Retina (tissue), 1 donor: ENCODE measurements at regions not wholly inside any gene's neighbourhood (a gene's known extent, or its start where the extent isn't known, plus 50 kb on each side); places are given as distances from the start of the nearest gene placed in this dataset.

Experiments used
- DNase-seq: peaks from one replicate; pipeline ENCODE4 v3.0.0-alpha.2; 2016

DNA sequence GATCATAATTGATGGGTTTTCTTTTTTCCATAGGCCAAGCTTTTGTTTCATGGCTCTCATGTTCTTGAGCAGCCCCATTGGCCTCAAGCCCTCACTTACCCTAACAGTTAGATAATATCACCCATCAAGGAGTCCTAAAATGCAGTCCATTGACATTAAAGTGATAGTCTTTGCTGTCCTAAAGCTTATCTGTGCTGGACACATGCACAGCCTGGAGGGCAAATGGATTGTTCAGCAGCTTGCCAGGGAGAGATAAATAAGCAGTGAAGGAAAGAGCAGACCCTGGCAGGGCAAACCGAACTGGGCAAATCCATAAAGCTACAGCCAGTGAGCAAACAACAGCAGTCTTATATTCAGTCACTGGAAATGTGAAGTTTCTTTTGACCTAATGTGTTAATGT lies 199.6 kb upstream of the MID1 start:
- no peak for DNase-seq

DNA sequence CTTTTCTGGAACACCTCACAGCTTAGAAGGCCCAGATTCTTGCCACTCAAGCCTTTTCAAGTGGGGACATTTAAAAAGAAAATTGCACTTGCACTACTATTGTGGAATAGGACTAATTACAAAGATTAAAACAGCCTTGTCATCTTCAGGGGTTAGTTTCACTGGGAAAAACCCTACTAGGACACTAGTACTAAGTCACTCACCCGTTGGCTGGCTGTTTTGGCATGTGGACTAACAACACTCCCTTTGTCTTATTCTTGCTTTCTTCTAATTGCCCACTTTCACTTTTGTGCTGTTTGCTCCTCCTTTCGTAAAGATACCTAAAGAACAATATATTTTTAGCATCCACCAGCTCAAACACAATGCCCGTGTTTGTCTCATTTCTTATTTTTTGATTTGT lies 200.9 kb upstream of the MID1 start:
- DNase-seq = no peak

DNA sequence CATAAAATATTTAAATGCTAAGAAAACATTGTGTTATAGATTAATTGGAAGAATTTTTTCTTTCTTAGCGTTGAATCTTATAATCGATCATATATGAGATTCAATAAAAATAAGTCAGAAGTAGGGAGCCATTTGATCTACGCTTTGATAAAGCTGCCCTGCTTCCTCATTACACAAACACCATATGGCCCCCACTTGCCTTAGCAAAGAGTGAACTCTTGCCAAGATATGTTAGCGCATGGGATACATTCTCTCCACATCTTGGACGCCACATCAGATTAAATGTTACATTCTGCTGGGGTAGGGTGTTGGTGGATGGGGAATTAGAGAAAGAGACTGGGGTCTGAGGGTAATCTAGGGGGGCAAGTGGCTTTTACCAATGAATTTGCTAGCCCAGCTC lies 207.7 kb upstream of the MID1 start:
- DNase-seq = no peak

DNA sequence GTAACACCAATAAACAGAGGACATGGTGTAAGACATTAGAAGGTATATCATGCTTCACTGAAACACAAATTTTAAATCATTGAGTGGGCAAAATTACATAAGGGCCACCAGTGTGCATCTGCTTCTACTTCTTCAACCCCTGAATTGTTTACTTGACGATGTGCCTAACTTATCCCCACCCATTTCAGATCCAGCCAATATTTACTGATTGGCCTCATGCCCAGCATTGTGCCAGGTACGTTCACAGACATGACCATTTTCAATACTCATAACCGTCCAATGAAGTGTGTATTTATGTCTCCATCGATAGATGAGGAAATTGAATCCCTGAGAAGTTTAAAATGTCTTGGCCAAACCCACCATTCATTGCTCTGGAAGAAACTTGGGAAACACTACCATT lies 208.3 kb upstream of the MID1 start:
- DNase-seq = no peak

DNA sequence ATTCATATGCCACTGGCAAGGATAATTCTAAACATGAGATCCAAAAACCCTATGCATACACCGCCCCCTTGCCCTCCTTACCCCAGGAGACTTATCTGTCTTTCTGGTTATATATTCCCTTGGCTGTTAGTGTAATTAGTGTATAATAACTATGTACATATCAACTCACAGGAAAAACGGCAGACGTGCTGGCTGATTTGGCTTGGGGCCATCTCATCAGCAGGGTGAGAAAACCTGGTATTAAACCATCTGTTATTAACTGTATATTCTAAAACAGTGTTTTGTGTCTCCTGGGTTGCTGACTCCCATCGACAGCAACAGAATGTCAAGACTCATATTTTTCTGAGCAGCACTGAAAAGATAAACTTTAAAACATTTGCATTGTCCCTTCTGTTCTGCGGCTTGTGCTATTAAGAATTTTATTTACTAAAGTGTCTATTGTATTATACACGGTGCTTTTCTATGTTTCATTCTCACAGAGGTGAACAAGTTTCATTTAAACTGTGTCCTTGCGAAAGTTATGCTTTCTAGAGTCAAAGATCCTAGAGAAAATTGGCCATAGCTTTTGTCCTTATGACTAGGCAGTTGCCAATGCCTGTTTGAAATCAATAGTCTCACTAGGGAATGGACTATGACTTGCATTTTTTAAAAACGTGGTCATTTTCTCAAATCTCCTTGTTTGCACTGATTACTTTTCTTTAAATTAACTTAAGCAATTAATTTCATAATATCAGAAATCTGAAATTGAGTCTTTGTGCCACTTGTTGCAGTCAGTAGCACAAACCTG lies 211.5 kb upstream of the MID1 start:
- no peak for DNase-seq

DNA sequence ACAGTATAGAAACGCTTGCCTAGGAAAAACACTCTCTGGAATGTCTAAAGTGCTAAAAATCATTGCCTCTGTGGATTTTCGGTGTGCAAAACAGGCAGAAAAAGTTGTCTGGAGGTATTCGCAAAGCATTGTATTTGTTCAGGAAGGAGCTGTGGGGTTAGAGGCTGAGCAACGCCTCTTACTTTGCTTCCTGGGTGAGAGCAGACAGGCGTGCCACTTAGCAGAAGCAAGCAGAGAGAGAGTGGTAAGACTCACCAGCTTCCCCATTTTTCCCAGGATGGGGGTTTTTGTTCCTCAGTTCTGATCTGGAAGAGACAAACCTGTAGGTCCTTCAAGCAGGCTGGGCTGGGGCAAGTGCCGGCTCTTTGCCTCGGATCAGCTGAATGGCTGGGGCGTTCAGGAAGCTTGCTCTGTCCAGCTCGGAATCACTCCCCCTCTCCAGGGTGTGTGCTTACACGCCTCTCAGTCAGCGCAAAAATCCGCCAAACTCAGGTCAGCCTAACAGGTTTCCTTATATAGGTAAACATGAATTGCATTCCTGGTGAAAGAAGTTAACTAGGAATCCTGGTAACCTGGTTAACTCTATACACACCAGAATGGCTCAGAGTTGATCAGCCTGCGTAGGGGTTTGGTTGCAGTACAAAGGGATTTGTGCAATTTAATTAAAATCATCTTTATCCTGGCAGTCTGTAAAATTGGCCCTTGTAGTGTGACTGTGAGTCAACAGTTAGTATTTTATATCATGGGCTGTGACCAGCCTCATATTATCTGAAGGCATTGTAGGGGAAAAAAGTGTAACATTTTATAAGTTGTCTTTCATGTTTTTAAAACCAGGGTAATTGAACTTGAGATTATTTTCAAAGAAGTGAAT lies 213.1 kb upstream of the MID1 start:
- peak; percentile 49 for DNase-seq

DNA sequence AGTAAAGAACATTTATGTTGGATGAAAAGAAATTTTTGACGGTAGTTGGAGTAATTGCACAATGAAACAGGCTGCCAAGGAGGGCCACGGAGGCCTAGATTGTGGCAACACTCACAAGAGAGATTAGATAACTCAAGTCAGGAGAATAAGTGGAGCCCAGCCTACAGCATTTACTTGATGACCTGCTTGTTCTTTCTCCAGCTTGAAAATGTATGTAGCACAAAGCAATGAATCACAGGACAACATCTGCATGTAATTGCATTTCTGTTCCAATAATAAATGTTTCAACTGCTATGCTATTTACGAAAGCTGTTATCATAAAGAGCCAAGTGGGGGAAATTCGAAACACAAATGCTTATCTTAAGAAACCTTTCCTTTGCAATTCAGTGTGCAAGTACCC lies 221.2 kb upstream of the MID1 start:
- DNase-seq = no peak

DNA sequence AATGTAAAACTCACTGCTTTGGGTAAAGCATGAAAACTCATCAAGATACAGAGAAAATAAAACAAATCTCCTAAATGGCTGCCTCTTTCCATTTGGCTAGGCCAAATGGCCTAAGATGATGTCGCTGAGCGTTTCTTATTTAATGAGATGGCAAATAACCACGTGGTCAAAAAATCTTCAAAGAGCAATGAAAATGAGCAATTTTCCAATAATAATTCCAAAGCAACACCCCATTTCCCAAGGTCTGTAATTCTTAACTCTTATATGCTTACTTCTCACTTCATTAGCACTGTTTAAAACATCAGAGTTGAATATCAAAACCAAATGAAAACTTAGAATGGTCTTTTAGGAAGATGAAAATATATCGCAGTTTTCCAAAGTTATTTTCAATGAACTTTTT lies 222.3 kb upstream of the MID1 start:
- DNase-seq = no peak

DNA sequence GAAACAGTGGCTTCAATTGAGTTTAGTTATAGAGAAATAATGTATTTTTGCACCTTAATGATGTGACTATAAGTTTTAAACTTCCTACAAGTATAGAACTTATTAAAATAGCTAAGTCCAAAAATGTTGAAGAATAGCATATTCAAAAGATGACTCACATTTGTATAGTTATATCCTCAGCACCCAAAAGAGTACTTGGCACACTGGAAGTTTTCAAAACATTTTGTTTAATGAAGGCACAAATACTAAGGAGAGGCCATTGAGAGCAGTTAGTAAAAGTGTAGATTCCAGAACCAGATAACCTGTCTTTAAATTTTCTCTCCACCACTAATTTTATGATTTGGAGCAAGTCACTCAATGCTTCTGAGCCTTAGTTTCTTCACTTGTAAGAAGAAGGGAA lies 226.9 kb upstream of the MID1 start:
- no peak for DNase-seq

DNA sequence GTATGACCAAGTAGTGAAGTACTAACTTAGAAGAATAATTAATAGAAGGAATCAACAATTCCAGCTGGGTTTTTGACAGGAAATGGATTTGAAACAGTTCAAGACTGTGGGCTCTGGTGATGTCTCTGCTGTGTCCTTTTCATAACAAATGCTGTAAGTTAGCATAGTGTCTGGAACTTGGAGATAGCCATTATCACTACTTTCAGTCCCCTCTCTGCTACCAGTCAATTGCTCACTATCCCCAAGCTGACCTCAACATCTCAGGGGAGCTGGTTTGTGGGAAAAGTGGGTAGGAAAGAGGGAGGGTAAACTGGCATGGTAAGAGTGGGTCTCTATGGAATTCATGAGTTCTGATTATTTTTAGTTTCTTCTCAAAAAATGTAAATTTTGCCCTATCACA lies 231.4 kb upstream of the MID1 start:
- DNase-seq = no peak

DNA sequence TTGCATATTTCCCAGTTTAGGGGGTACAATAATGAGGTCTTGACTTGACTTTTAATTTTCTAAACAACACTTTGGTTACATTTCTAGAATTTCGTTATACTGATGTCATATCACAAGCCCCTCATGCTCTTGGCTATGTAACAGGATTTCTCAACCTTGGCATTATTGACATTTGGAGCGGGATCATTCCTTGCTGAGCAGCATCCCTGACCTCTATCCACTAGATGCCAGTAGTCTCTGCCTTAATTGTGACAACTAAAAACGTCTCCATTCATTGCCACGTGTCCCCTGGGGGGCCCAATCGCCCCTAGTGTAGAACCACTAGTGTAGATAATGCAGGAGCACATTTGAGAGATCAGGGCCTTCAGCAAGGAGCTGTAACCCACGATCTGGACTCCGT lies 234.2 kb upstream of the MID1 start:
- no peak for DNase-seq

DNA sequence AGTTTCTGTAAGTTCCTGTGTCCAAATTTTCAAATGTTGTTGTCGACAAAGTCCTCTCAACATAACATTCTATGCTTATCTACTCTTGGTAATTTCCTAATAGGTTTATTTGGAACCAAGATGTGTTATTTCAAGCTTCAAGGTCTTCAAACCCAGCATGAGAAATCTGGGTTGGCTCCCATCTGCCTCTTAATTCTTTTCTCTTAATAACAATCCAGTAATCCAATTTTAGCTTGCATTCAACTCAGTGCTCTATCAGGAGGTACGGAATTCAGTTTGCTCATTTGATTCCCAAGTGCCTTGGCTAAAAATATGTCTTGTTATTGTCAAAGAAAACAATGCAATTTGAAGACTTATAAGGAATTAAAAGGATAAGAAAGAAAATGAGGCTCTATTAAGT lies 235.5 kb upstream of the MID1 start:
- no peak for DNase-seq

DNA sequence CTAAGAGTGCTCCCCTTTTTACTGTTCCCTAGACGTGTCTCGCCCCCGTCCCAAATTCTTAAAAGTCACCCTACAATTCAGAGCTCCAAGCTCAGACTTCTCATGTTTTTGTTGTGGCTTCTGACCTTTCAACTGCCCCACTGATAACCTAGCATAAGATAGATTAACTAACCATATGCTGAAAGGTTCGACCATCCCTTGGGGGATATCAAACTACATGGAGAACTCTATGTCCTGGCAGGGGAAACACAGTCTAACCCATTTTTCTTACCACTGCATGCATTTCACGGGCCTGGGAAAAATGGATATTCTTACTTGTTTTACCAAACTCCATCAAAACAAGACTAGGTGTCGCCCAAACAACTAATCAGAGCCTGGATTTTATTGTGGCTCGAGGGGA lies 236.4 kb upstream of the MID1 start:
- DNase-seq = no peak

DNA sequence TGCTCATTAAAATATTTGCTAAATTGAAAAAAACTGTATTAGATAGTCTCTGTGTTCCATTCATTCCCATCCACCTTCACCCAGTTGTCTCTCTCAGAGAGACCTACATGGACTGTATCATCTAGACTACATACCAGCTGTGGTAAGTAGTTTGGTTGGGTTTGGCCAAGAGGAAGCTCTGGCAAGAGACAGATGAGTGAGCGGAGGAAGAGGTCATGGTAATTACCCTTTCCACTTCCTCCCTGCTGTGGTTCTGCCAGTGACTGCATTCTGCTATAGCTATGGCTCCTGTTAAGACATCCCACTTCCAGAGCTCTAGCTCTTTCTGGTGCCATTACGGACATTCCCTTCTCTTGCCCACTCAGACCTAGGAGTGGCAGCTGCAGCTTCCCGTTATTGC lies 239.0 kb upstream of the MID1 start:
- DNase-seq = no peak

DNA sequence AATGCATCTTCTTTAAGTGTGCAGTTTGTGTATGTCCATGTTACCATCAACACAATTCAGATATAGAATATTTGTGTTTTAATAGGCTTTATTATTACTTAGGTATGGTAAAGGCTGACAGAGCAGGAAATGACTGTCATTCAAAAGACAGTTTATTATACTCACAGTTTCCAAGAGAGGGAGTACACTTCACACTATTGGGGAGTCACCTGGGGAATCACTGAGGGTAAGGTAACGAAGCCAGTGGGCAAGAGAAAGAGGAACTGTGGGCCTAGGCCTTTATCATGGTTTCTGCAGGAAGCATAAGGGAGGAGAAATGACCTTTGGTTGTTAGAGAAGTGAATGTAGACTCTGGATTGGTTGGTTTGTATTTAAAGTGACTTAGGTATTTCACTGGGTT lies 235.1 kb upstream of the HCCS start:
- no peak for DNase-seq

DNA sequence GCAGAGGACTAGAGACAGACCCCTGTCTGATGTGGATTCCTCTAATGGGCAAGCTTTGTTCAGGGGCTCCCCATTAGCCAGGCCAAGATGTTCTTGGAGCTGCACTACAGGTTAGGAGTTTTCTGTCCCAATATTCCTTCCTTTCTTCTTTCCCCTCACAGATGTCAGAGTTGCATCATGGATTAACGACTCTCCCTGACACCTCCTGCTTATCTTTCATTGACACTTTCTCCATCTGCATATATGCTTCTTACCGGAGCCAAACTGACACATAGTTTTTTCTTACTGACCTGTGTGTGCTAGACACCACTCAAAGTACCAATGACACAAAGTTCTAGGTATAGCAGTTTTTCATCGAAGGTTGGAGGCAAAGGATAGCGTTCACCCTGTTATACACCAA lies 228.6 kb upstream of the HCCS start:
- no peak for DNase-seq

DNA sequence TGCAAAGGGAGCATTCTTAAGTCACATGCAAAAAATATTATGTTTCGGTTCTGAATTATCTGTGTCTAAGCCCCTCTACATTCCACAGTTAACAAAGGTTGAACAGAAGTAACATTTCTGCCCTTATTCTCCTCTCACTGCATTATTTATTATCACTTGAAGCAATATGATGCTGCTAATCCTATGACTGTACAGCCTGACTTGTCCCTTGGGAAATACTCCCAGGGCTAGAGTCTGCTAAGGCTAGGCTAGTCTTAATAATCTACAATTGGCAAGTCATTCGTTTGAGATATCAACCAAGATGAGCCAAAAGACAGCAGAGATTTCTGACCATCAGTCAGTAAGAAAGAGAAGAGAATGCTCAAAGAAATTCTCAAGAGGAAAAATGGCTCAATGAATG lies 226.9 kb upstream of the HCCS start:
- no peak for DNase-seq

DNA sequence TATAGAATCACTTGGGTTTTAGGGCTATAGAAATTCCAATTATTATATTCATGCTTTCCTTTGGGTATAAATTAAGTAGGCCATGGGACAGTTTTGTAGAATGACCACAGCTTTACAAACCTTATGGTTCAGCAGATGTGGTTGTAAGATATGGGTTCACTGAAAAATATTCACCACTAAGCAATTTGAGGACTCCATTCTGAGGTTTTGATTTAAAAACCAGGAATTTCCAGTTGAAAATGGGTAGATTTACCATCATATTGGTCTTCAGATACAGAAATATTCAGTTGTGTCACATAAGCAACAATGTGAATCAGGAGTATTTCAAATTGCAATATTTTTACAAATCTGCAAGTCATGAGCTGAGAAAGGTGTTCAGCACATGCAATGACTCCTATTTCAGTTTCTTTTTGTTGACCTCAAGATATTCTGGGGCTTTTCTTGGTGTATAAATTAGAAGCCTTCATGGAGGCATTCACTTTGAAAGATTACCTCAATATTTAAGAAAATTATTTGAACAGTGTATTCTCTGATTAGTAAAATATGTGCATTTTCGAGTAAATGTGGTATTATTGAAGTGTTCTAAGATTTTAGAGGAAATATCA lies 218.4 kb upstream of the HCCS start:
- no peak for DNase-seq

DNA sequence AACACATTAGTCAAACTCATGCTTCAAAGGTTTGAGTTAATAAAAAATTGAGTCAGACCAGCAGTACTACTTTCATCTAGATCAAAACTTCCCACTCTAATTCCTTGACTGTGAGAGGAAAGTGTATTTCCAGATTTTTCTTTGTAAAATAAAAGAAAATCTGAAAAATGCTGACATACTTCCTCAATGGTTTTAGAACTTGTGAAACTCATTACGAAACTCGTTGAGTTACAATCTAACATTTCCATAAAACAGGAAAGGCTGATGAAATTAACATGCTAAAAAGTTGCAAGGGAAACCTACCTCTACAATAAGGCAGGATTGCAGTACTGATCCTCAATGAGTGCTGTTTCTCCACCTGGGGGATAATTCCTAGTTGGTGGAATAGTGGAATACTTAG lies 217.8 kb upstream of the HCCS start:
- no peak for DNase-seq

DNA sequence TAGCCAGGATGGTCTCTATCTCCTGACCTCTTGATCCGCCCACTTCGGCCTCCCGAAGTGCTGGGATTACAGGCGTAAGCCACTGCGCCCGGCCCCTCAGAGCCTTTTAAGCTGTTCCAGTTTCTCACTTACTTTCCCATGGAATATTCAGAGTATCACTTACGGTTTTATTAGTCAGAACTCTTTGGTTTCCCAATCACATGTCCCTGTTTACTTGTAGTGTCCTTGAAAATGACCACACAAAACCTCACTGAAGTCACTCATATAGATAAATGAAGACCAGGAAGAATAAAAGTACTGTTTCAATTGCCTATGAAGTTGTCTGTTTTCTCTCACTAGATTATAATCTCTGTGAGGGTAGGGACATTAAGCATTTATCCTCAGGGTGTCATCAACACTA lies 217.2 kb upstream of the HCCS start:
- no peak for DNase-seq

DNA sequence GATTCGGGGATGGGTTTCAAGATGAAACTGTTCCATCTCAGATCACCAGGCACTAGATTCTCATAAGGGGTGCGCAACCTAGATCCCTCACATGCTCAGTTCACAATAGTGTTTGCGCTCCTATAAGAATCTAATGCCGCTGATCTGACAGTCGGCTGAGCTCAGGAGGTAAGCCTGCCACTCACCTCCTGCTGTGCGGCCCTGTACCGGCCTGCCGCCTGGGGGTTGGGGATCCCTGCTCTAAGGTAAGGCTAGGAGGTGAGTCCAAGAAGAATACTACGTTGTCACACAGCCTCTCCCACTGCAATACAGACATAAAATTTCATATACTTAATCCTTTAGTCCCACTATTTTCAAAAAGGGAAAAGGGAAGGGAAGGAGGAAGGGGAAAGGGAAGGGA lies 213.4 kb upstream of the HCCS start:
- DNase-seq = no peak

DNA sequence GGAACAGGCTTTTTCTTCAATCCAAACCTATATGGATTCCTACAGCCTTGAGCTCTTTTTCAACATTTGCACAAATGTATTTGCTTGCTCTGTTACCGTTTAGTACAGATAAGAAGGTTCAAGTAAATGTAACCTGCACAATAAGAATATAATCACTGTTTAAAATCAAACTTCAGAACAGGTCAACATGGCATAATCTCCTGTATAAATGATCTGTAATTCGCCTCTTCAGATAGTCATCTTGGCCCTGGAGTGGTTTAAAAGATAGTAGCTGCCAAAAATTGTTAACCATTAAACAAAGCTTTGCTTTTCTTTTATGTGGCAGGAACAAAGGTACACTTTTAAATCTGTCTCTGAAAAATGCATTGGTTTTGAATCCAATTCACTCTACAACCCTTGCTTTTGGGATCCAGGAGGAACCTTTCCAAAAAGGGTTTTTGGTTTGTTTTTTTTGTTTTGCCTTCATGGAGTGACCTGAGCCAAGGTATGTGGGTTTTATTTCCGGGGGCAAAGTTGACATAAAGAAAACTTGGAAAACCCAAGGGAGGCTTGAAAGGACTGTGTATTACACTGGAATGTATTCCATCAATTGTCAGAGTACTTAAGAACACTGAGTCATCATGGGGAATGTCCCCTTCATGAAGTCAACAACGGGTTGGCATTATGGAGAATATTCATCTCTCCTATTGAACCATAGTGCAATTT lies 210.4 kb upstream of the HCCS start:
- DNase-seq = no peak

DNA sequence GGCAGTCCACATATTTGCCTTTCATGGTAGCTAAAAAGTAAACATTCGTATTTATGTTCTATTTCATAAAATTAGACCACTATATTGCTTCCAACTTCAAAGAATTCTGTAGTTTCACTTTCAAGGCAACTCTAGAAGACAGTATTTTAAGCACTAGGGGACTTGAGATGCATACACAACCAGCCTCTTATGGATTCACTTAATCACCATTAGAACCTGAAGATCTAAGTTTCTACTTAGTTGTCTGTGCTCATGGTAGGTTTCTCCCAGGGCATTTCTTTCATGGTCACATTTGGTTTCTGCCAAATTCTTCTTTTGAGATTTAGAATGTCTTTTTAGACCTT lies 209.9 kb upstream of the HCCS start:
- DNase-seq = no peak

DNA sequence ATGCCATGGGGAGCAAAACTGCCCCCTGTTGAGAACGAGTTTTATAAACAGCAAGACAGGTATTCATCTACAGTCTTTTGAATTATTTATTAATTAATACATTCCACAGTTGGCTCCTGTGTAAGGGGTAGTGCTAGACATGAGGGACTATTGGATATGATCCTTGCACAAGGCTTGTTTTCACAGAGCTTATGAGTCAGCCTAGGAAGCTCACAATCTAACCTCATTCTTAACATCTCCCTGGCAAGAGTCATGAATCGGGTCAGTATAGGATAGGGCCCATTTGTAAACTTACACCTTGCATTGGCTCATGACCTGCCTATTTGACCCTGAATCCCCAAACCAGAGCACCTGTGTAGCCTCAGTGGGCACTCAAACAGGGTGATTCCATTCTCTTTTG lies 209.1 kb upstream of the HCCS start:
- DNase-seq = no peak
